SK-N-SH (cell line): ENCODE measurements at regions not wholly inside any gene's neighbourhood (a gene's known extent, or its start where the extent isn't known, plus 50 kb on each side); places are given as distances from the start of the nearest gene placed in this dataset.

Source experiments
- CTCF ChIA-PET: fragments of 300-600, 350-600 bp; formaldehyde crosslinking; extraction: SDS; loops from one replicate; lab custom pipeline; 2021; lab: Yijun Ruan, JAX
- POLR2A ChIA-PET: fragments of 350-600 bp; sonication (Branson Sonifier 250); formaldehyde crosslinking; extraction: SDS; loops from one replicate; lab custom pipeline; 2020; ENCODE audit warnings: antibody characterized with exemption, inconsistent platforms; lab: Yijun Ruan, JAX
- DNase-seq: peaks from one replicate; pipeline ENCODE4 v3.0.0; 2012
- H2AFZ ChIP-seq: fragments of 200-600 bp; sonication (generic); 2 replicates; pipeline ENCODE4 v1.8.1; 2016; ENCODE audit warnings: antibody characterized with exemption, mild to moderate bottlenecking, low read depth
- H3F3A ChIP-seq: fragments of 200-600 bp; sonication (generic); replicated peaks from 2 replicates; pipeline ENCODE3; 2016; ENCODE audit warnings: antibody characterized with exemption, mild to moderate bottlenecking; ENCODE audit not compliant: insufficient read depth
- H3K27ac ChIP-seq, 2 experiments: fragments of 200-500 bp in 1 of 2; fragments of 200-600 bp in 1 of 2; sonication (Bioruptor generic) in 1 of 2; sonication (generic), shearing (Covaris generic) in 1 of 2; 2 replicates each; pipeline versions ENCODE4 v1.5.1 to v1.6.1; 2014 to 2016; ENCODE audit warnings: low read depth in 2 of 2, inconsistent platforms in 1 of 2, low read length in 1 of 2, mild to moderate bottlenecking in 1 of 2, mixed read lengths in 1 of 2
- H3K27me3 ChIP-seq: fragments of 200-600 bp; sonication (generic), shearing (Covaris generic); 2 replicates; pipeline ENCODE4 v1.6.1; 2016; ENCODE audit warnings: mixed run types; ENCODE audit not compliant: insufficient read depth
- H3K36me3 ChIP-seq, 2 experiments: fragments of 200-500 bp in 1 of 2; fragments of 200-600 bp in 1 of 2; sonication (Bioruptor generic) in 1 of 2; sonication (generic) in 1 of 2; replicated peaks in 1 of 2; 2 replicates each; pipeline versions ENCODE3 to v1.5.1; 2014 to 2016; ENCODE audit warnings: low read length in 1 of 2, mild to moderate bottlenecking in 1 of 2; ENCODE audit not compliant: insufficient read depth in 2 of 2, control insufficient read depth in 1 of 2
- H3K4me1 ChIP-seq, 2 experiments: fragments of 200-500 bp in 1 of 2; fragments of 200-600 bp in 1 of 2; sonication (Bioruptor generic) in 1 of 2; sonication (generic), shearing (Covaris generic) in 1 of 2; 2 replicates each; pipeline versions ENCODE4 v1.5.1 to v1.6.1; 2014 to 2016; ENCODE audit warnings: low read depth in 1 of 2, low read length in 1 of 2, mixed run types in 1 of 2; ENCODE audit not compliant: insufficient read depth in 2 of 2, control insufficient read depth in 1 of 2
- H3K4me2 ChIP-seq: fragments of 200-600 bp; sonication (generic), shearing (Covaris generic); 2 replicates; pipeline ENCODE4 v1.6.1; 2017; ENCODE audit warnings: mixed run types
- H3K4me3 ChIP-seq, 2 experiments: fragments of 200-500 bp in 1 of 2; fragments of 200-600 bp in 1 of 2; sonication (Bioruptor generic) in 1 of 2; sonication (generic), shearing (Covaris generic) in 1 of 2; 2 replicates each; pipeline versions ENCODE4 v1.5.1 to v1.8.1; 2014 to 2016; ENCODE audit warnings: low read depth in 2 of 2, inconsistent platforms in 1 of 2, low read length in 1 of 2, mild to moderate bottlenecking in 1 of 2, mixed read lengths in 1 of 2, moderate library complexity in 1 of 2
- H3K79me2 ChIP-seq: fragments of 200-600 bp; sonication (generic); 2 replicates; pipeline ENCODE4 v1.8.1; 2017; ENCODE audit warnings: mild to moderate bottlenecking; ENCODE audit not compliant: insufficient read depth
- H3K9ac ChIP-seq: fragments of 200-600 bp; sonication (generic); 2 replicates; pipeline ENCODE4 v1.6.1; 2017; ENCODE audit warnings: mixed run types
- H3K9me2 ChIP-seq: fragments of 200-600 bp; sonication (generic); 2 replicates; pipeline ENCODE4 v1.6.1; 2017; ENCODE audit warnings: mixed run types
- H3K9me3 ChIP-seq: fragments of 200-600 bp; sonication (generic); 2 replicates; pipeline ENCODE4 v1.6.1; 2017; ENCODE audit warnings: mixed run types, mild to moderate bottlenecking, moderate library complexity
- H4K20me1 ChIP-seq: fragments of 200-600 bp; sonication (generic); 2 replicates; pipeline ENCODE4 v1.6.1; 2017; ENCODE audit warnings: mild to moderate bottlenecking, mixed run types; ENCODE audit not compliant: insufficient read depth
- CHD2 ChIP-seq: fragments of 150-350 bp; IDR thresholded peaks from 2 replicates; pipeline ENCODE4 v1.6.1; 2018; ENCODE audit warnings: low read length; ENCODE audit not compliant: partially characterized antibody
- EP300 ChIP-seq, 2 experiments: IDR thresholded peaks; 2 replicates each; pipeline versions ENCODE4 v1.4.0 to v1.6.1; 2012; ENCODE audit warnings: borderline replicate concordance in 1 of 2, low read depth in 1 of 2, low read length in 1 of 2
- FOXM1 ChIP-seq: IDR thresholded peaks from 2 replicates; pipeline ENCODE4 v1.4.0; 2012; ENCODE audit warnings: low read depth, mild to moderate bottlenecking
- GATA2 ChIP-seq: sonication (generic); formaldehyde crosslinking; IDR thresholded peaks from 2 replicates; pipeline ENCODE4 v1.5.0; 2020; ENCODE audit warnings: mild to moderate bottlenecking, missing genetic modification reagents
- JUND ChIP-seq: IDR thresholded peaks from 2 replicates; pipeline ENCODE4 v1.4.0; 2012
- MEF2A ChIP-seq: IDR thresholded peaks from 2 replicates; pipeline ENCODE4 v1.4.0; 2012; ENCODE audit warnings: low read depth, borderline replicate concordance
- MXI1 ChIP-seq: IDR thresholded peaks from 2 replicates; pipeline ENCODE4 v1.6.1; 2012; ENCODE audit warnings: mild to moderate bottlenecking, low read depth, low read length, improper control_type of control experiment
- NFIC ChIP-seq: IDR thresholded peaks from 2 replicates; pipeline ENCODE4 v1.4.0; 2012; ENCODE audit warnings: borderline replicate concordance
- TCF12 ChIP-seq: IDR thresholded peaks from 2 replicates; pipeline ENCODE4 v1.4.0; 2012
- YY1 ChIP-seq: IDR thresholded peaks from 2 replicates; pipeline ENCODE4 v1.4.0; 2012; ENCODE audit warnings: low read depth, mild to moderate bottlenecking
- WGBS: methylation state at CpG from one replicate; pipeline ENCODE4 v1.1.6; 2017; ENCODE audit warnings: low lambda C conversion rate; 5-methylcytosine and 5-hydroxymethylcytosine counted together
- TF ChIP-seq, protein P1 (sequence below): IDR thresholded peaks from 2 replicates; pipeline ENCODE4 v1.4.0; 2012; ENCODE audit warnings: low read depth, borderline replicate concordance
- TF ChIP-seq, protein P2 (sequence below): fragments of 150-350 bp; IDR thresholded peaks from 2 replicates; pipeline ENCODE4 v1.6.1; 2017; ENCODE audit warnings: antibody characterized with exemption, low read length, low read depth, borderline replicate concordance
- TF ChIP-seq, protein P3 (sequence below): IDR thresholded peaks from 2 replicates; pipeline ENCODE4; 2012
- TF ChIP-seq, protein P4 (sequence below): fragments of 200-600 bp; sonication (generic); IDR thresholded peaks from 2 replicates; pipeline ENCODE4 v1.6.1; 2017; ENCODE audit warnings: antibody characterized with exemption, mild to moderate bottlenecking, moderate library complexity
- TF ChIP-seq, protein P5 (sequence below): IDR thresholded peaks from 2 replicates; pipeline ENCODE4 v1.4.0; 2012; ENCODE audit warnings: low read depth

DNA sequence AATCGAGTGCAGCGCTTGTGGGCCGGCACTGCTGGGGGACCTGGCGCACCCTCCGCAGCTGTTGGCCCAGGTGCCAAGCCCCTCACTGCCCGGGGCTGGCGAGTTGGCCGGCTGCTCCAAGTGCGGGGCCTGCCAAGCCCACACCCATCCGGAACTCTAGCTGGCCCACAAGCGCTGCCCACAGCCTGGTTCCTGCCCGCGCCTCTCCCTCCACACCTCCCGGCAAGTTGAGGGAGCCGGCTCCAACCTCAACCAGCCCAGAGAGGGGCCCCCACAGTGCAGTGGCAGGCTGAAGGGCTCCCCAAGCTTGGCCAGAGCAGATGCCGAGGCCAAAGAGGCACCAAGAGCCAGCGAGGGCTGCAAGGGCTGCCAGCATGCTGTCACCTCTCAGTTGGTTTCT lies 73.4 kb downstream of the PLXNA1 start:
- no peak for DNase-seq
- WGBS = 41% methylated on average over 2 of the region's 17 CpGs
- Histone ChIP-seq H3K9me2 (no peaks in the 10 kb centered on the region), H3K27ac (no peak overlapping the region), H2AFZ (no peak overlapping the region), H3K4me2 (no peak overlapping the region), H3K9ac (no peak overlapping the region), H3K4me1 (no peaks in the 10 kb centered on the region), H3K9me3 (no peaks in the 10 kb centered on the region), H3K4me3 (no peak overlapping the region)
- ChIA-PET CTCF (interaction anchor here (1.0 kb wide), 1 partner anchor 17 kb away, joined by 3 read pairs; no protein-coding TSS in a partner anchor), POLR2A (no interaction called here)
- TF ChIP-seq, protein P1, sequence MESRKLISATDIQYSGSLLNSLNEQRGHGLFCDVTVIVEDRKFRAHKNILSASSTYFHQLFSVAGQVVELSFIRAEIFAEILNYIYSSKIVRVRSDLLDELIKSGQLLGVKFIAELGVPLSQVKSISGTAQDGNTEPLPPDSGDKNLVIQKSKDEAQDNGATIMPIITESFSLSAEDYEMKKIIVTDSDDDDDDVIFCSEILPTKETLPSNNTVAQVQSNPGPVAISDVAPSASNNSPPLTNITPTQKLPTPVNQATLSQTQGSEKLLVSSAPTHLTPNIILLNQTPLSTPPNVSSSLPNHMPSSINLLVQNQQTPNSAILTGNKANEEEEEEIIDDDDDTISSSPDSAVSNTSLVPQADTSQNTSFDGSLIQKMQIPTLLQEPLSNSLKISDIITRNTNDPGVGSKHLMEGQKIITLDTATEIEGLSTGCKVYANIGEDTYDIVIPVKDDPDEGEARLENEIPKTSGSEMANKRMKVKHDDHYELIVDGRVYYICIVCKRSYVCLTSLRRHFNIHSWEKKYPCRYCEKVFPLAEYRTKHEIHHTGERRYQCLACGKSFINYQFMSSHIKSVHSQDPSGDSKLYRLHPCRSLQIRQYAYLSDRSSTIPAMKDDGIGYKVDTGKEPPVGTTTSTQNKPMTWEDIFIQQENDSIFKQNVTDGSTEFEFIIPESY = no peak
- TF ChIP-seq, protein P2, sequence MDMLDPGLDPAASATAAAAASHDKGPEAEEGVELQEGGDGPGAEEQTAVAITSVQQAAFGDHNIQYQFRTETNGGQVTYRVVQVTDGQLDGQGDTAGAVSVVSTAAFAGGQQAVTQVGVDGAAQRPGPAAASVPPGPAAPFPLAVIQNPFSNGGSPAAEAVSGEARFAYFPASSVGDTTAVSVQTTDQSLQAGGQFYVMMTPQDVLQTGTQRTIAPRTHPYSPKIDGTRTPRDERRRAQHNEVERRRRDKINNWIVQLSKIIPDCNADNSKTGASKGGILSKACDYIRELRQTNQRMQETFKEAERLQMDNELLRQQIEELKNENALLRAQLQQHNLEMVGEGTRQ = no peak
- no peak for TF ChIP-seq JUND
- no peak for TF ChIP-seq MEF2A
- no peak for TF ChIP-seq FOXM1
- TF ChIP-seq, protein P3, sequence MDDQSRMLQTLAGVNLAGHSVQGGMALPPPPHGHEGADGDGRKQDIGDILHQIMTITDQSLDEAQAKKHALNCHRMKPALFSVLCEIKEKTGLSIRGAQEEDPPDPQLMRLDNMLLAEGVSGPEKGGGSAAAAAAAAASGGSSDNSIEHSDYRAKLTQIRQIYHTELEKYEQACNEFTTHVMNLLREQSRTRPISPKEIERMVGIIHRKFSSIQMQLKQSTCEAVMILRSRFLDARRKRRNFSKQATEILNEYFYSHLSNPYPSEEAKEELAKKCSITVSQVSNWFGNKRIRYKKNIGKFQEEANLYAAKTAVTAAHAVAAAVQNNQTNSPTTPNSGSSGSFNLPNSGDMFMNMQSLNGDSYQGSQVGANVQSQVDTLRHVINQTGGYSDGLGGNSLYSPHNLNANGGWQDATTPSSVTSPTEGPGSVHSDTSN = no peak
- no peak for TF ChIP-seq EP300 (IDR thresholded peaks at IDR 0.05; ENCODE audit: borderline replicate concordance in 1 of 2, low read depth in 1 of 2, low read length in 1 of 2)
- TF ChIP-seq, protein P4, sequence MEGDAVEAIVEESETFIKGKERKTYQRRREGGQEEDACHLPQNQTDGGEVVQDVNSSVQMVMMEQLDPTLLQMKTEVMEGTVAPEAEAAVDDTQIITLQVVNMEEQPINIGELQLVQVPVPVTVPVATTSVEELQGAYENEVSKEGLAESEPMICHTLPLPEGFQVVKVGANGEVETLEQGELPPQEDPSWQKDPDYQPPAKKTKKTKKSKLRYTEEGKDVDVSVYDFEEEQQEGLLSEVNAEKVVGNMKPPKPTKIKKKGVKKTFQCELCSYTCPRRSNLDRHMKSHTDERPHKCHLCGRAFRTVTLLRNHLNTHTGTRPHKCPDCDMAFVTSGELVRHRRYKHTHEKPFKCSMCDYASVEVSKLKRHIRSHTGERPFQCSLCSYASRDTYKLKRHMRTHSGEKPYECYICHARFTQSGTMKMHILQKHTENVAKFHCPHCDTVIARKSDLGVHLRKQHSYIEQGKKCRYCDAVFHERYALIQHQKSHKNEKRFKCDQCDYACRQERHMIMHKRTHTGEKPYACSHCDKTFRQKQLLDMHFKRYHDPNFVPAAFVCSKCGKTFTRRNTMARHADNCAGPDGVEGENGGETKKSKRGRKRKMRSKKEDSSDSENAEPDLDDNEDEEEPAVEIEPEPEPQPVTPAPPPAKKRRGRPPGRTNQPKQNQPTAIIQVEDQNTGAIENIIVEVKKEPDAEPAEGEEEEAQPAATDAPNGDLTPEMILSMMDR = no peak
- no peak for TF ChIP-seq CHD2
- TF ChIP-seq YY1 = no peak
- no peak for TF ChIP-seq NFIC
- no peak for TF ChIP-seq GATA2
- TF ChIP-seq TCF12 = no peak
- no peak for TF ChIP-seq MXI1
- TF ChIP-seq, protein P5, sequence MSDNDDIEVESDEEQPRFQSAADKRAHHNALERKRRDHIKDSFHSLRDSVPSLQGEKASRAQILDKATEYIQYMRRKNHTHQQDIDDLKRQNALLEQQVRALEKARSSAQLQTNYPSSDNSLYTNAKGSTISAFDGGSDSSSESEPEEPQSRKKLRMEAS = no peak
- TF ChIP-seq, all 33 proteins: peak for 0
- H3F3A ChIP-seq = no peaks in the 10 kb centered on the region
- H4K20me1 ChIP-seq = no peaks in the 10 kb centered on the region
- no peaks in the 10 kb centered on the region for H3K79me2 ChIP-seq
- no peaks in the 10 kb centered on the region for H3K36me3 ChIP-seq
- H3K27me3 ChIP-seq = no peaks in the 10 kb centered on the region
